HG03520 (cell line): ENCODE measurements at regions not wholly inside any gene's neighbourhood (a gene's known extent, or its start where the extent isn't known, plus 50 kb on each side); places are given as distances from the start of the nearest gene placed in this dataset.
"Not testable (repeated sequence)": the region's sequence is repeated elsewhere in the genome, so short reads cannot be mapped to it uniquely, and the experiment has no call there.

Experiments
- ATAC-seq: cut with Tn5 transposase; IDR thresholded peaks from one replicate; pipeline ENCODE4 v1.9.1; 2021; ENCODE audit warnings: mild to moderate bottlenecking, moderate library complexity; ENCODE audit not compliant: unreplicated experiment

DNA sequence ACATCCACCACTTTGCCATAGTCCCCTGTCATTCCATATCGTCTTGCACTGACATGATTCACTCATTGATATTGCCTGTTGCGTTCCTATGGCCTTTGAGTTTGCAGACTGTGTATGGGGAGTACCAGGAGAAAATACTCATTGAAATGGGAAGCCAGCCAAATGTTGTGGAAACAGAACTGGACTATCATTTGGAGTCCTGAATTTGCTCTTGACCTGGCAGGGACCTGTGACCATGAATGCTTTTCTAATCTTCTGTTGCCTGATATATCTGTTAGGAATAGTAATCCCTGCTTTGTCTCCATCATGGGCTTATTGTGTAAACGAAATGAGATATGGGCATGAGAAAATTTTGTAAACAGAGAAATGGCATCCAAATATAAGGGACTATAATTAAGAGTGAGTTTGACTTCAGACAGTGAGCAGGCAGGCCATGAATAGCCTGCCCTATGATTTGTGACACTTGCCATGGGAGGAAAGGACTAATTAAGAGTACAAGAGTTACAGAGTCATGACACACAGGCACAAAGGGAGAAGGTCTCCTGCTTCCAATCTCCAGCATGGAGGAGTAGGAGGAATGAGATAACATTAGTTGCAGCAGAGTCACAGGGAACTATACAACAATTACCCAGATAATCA is 572.9 kb upstream of the SGCD start:
- ATAC-seq, result no peak

DNA sequence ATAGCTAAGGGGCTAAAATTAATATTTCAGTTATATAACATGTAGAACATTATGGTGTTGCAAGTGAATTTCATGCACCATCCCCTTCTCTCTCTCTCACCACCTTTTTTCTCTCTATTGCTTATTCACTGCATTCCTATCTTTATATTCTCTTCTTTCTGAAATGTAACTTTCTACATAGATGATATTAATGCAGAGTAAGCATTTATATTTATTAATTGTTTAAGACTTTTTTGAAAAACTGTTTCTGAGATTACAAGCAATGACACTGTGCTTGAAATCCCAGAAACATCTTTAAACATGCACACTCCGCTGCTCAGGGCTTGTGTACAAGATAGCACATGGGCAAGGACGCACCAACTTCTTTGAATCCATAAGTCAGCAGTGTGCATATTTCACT is 567.7 kb upstream of the SGCD start:
- ATAC-seq, result no peak

DNA sequence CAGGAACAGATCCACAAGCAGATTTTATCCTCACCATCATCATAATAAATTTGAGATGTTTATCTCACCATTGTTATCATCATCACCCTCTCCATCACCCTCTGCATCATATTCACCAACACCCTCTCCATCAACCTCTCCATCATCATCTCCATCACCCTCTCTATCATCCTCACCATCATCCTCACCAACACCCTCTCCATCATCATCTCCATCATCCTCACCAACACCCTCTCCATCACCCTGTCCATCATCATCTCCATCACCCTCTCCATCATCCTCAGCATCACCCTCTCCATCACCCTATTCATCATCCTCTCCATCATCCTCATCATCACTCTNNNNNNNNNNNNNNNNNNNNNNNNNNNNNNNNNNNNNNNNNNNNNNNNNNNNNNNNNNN is 567.0 kb upstream of the SGCD start:
- ATAC-seq, result no peak

DNA sequence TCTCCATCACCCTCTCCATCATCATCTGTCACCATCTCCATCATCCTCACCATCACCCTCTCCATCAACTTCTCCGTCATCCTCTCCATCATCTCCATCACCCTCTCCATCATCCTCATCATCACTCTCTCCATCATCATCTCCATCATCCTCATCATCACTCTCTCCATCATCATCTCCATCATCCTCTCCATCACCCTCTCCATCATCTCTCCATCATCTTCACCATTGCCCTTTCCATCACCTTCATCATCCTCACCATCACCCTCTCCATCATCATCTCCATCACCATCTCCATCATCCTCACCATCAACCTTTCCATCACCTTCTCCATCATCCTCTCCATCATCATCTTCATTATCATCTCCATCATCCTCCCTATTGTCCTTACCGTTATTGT is 565.5 kb upstream of the SGCD start:
- ATAC-seq, result no peak

DNA sequence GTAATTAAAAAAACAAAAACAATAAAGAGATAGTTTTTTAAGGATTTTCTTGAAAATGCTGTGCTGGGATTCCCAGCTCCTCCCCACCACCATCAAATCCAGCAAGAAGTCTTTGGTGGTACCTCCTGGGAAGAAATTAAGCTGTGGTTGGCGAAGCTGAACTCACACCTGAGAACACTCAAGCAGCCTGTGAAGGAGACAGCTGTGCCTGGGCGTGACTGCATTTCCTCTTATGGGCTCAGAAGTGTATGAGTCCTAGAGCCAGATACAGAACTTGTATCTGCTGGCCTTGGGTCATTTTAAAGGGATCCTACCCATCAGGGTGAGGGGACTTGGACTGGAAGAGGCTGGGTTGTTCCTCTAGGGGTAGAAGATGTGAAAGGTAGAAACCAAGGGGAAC is 561.2 kb upstream of the SGCD start:
- ATAC-seq, result no peak

DNA sequence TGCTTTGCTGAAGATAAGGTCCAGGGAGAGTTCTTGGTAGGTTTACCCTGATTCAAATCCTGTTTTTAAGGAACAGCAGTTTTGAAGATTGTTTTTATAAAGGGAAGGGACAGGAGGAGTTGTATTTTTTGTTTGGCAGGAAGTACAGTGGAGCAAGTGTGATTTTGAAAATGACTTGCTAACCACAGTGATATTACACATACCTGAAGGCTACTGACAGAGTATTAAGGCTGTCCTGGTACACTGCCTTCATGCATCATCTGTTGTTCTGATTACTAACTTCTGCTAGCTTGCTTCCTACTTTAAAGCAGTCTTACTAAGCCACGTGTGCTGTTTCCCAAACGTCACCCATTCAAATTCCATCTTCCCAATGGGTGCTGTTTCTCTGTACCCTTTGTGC is 559.5 kb upstream of the SGCD start:
- no peak for ATAC-seq

DNA sequence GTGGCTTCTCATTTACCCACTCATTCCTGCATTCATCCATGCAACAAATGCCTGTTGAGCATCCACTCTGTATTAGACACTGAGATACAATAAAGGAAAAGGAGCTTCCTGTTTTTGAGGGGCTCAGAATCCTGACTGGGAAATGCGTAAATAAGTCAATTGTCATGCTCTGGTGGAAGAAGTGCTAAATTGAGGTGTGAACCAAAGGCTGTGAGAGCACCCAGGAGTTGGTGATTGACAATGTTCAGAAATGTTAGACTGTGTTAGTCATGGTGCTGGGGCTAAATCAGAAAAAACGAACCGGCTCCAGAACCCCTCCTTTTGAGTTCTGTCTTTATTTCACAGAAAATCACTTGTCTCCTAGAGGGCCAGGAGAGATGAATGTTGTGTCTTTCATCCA is 558.6 kb upstream of the SGCD start:
- no peak for ATAC-seq

DNA sequence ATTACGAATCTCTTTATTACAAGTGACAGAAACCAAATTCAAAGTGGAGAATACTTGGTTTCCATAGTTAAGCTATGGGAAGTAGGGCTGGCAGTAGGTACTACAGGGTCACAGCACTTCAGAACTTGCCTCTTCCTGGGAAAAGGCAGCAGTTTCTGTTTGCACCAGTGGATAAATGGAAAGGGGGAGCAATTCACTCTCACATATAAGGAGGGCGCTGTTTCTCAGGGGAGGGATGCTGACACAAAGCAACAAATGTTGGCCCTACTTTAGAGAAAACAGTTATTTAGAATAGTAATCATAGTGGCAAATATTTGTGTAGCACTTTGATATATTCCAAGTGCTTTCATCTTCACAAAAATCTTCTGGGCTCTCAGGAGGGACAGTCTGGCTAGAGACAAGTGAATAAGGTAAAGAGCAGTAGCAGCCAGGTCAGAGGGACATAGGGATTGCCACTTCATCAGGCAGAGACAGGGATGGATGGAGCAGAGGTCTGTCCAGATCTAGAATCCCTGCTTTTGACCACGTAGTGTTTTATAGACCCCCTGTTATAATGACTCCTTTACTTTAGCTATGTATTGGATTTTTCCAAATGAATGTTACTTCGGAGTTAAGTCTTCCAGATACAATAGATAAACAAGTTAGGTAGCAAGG is 554.8 kb upstream of the SGCD start:
- no peak for ATAC-seq

DNA sequence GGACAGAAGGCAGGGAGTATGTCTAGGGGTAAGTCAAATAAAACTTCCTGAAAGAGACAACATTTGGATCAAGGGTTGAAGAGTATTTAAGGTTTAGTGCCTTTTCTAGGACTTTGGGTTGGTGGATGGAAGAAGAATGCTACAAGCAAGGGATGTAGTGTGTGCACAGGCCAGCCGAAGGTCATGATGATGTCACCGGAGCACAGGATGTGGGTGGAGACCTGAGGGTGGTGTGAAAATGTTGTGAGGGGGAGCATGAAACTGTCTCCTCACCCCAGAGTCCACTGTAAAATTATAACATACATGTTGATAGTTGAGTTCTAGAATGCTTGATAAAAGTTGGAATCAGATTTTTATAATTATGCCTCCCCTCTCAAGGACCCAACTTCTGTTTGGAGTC is 553.3 kb upstream of the SGCD start:
- ATAC-seq, result peak; percentile 73

DNA sequence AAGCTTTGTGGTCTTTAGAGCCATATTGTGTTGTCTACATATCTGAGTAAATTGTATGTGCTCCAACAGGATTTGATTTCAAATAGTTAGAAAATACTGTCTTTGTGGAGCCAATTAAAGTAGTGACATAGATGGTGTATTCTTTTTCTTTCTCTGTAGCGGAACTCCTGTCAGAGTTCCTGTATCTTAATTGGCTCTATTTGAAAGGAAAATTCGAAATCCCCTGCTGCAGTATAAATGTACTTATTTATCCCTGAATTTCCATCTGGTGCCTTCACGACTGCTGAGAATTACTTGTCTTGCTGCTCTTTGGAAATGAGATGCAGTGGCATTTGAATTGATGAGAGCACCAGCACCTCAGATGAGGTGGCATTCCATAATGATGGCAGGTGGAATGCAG is 546.7 kb upstream of the SGCD start:
- no peak for ATAC-seq

DNA sequence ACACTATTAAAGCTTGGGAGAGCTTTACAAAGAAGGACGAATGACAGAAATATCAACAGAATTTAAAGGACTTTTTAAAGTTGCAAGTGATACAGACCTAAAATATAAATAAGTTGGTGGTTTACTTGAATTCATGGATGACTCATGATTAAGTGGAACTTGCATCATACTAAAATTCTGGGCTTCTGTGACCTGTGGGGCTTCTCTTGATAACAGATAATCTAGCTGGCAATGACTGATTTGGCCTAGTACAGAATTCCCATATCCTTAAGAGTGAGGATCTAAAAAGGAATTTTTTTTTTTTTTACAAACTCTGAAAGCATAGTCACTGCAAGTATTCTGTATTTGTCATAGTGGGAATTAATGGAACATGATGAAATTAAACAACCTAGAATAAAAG is 543.7 kb upstream of the SGCD start:
- no peak for ATAC-seq

DNA sequence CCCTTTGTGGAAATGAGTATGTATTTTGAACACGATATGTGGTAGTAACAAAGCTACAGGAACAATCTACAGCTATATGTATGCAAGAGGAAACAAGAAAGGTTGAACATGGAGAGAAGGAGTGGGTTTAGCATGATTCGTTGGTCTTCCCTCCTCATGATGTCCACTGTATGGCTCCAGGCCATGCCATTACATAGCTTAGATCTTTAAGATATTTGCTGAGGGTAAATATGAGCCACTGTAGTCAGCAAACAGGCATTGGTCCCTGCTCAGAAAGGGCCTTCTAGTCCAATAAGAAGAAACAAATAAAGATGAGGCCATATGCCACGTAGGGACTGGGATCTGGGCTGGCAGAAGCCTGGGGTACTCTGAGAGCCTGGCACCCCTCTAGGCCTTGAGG is 543.2 kb upstream of the SGCD start:
- ATAC-seq, result no peak

DNA sequence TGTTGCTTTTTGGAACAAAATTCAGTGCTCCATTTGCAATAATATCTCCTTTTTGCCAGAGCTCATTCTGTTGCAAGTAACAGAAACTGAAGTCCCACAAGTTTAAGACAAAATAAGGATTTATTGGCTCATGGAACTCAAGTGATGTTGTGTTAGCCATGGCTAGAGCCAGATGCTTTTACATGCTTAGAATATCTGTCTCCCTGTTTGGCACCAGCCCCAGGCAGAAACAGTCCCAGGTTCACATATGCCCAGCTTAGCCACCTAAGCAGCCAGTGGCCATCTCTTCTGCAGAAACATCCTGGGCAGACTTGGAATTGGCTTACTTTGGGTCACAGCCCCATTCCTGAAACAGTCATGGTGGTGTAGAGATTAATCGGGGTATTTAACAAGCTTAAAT is 540.9 kb upstream of the SGCD start:
- ATAC-seq, result no peak

DNA sequence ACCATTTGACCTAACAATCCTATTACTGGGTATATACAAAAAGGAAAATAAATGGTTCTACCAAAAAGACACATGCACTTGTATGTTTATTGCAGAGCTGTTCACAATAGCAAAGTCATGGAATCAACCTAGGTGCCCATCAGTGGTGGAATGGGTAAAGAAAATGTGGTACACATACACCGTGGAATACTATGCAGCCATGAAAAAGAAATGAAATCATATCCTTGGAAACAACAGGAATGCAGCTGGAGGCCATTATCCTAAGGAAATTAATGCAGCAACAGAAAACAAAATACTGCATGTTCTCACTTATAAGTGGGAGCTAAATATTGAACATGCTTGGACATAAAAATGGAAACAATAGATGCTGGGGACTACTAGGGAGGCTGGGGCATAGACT is 534.1 kb upstream of the SGCD start:
- no peak for ATAC-seq

DNA sequence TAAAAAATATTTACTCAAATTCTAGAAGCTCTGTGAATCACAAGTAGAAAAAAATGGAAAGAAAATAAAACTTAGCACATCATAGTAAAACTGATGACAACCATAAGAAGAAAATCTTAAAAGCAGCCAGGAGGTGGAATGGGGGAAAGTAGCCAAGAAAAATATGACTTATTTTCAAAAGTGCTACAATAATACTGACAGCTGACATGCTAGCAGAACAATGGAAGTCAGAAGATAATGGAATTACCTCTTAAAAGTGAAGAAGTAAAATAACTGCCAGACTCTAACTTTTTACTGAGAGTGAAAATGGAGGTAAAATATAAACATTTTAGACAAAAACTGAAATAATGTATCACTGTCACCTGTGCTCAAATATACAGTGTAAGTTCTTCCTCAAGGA is 532.2 kb upstream of the SGCD start:
- no peak for ATAC-seq

DNA sequence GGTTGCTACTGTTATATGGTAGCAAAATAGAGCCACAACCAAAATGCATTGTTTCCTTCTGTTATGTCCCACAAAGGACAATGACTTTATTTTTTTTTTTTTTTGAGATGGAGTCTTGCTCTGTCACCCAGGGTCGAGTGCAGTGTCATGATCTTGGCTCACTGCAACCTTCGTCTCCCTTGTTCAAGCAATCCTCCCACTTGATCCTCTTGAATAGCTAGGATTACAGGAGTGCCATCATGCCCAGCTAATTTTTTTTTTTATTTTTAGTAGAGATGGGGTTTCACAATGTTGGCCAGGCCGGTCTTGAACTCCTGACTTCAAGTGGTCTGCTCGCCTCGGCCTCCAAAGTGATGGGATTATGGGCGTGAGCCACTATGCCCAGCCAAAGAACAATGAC is 527.7 kb upstream of the SGCD start:
- ATAC-seq, result no peak

DNA sequence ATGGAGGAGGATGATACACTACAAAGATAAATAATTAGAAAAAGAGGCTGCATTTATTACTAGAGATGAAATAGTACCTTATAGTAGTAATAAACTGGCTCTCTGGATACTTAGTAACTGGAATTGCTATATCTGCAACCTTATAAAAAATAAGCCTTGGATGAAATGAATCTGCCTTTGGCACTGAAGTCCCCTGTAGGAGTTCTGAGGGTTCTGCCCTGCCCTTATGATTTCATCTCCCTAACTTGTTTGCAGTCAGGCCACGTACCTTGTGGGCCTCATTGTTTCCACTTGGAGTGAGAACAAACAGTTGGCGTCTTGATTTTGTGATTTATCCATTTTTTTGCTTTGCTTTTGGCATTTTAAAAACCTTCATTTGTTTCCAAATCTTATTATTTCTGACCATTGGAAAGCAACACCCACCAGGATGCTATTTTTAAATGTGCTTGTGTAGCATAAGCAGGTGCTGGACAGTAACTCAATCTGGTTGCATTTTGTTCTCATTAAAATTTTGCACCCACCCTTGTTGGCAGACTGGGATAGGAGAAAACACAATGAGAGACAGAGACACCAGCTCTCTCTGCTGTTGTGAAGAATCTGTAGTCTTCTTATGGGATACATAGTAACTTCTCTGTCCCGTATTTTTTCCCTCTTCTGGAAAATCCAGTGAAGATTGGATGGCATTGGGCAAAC is 518.9 kb upstream of the SGCD start:
- no peak for ATAC-seq

DNA sequence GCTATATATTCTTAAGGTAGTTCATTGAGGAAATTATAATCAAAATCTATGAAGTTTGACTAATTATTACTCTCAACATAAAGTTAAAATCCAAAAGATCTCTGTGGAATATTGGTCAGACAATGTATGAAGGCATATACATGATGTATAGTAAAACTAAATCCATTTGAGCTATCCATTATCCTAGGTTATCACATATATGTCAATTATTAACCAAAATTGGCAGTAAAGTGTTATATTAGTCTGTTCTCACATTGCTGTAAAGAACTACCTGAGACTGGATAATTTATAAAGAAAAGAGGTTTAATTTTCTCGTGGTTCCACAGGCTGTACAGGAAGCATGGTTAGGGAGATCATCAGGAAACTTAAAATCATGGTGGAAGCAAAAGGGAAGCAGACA is 511.7 kb upstream of the SGCD start:
- ATAC-seq, result no peak

DNA sequence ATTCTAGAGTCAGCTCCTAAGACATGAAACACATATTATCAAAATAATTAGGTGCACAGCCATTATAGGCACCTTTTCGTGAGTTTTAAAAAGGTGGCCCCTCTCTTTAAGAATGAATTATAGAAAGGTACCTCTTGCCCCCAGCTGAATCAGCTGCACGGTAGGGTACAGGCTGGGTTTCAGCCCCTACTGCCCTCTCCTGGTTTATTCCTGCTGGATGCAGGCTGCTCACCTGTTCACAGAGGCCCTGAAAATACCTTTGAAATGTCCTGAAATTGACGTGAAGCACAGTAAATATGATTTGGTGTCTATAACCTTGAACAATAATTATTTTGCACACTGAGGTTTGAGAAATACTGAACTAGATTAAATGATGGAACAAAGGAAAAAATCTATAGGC is 504.8 kb upstream of the SGCD start:
- no peak for ATAC-seq

DNA sequence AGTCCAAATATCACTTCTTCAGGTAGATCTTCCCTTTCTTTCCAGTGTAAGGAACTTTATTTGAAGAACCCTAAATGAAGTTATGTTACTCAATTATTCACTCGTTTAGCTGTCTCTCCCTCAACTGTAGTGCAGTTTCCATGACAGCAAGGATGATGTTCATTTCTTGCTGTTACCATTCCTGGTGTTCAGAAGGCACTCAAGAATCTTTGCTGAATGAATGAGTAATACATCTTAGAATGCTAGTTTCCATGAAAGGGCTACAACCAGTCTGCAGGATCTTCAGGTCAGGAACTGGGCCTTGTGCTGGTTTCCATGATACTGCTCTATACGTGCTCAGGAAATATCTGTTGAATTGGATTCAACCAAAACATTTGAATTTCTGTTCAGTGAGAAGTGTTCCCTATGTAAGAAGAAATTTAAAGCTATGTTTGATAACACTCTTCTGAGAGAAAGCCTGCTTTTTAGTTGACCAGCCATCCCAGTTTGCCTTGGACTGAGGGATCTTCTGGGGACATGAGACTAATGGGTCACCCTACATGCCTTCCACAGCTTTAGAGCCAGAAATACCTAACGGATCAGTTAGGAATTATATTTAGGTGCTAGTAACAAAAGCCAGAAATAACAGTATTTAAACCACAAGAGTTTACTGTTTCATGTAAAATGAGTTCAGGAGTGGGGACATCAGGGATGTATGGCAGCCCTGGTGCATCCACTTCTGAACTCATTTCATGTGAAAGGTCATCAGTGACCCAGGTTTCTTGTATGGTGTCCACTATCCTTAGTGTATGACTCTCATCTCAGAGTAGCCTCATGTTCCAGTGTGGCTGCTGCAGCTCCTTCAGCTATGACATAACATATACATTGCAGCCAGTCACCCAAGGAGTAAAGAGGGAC is 500.1 kb upstream of the SGCD start:
- ATAC-seq, result no peak

DNA sequence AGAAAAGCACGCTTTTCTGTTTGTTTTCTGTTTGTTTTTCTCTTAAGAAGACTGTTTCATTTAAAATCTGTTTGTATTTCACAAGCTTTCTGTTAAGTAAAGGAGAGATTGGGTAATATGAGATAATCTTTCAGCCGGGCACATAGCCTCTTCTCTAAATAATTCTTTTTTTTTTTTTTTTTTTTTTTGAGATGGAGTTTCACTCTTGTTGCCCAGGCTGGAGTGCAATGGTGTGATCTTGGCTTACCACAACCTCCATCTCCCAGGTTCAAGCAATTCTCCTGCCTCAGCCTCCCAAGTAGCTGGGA is 499.5 kb upstream of the SGCD start:
- not testable (repeated sequence) for ATAC-seq

DNA sequence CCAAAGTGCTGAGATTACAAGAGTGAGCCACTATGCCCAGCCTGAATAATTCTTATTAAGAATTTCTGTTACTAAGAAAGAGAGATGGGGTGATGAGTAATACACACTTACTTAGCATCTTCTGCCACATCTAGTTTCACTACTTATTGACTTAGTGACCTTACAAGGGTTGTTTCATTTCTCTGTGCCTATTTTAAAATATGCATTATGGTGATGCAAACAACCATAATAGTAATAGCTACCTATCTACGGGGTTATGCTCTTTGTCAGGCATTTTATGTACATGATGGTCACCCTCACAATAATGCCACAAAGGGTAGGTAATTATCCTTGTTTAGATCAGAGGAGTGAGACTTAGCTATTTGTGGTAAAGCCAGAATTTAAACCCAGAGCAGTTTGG is 499.0 kb upstream of the SGCD start:
- peak; percentile 98 for ATAC-seq
